Heart right ventricle (tissue), 16 donors: ENCODE measurements at regions not wholly inside any gene's neighbourhood (a gene's known extent, or its start where the extent isn't known, plus 50 kb on each side); places are given as distances from the start of the nearest gene placed in this dataset.

Source experiments
- ATAC-seq, 8 donors: fragments of 200-7000 bp; cut with Tn5 transposase; one replicate each; pipeline ENCODE4 v1.9.1; 2020; ENCODE audit warnings: mild to moderate bottlenecking in 8 of 8, moderate library complexity in 8 of 8, moderate number of reproducible peaks in 1 of 8
- DNase-seq, 2 donors: peaks; one replicate each; pipeline ENCODE4 v3.0.0-alpha.2; 2020
- H3K27ac ChIP-seq, 10 donors: fragments of 200-600 bp; sonication (generic) in 2 of 10; one replicate each; pipeline versions ENCODE4 v1.5.0 to v1.8.0; 2020 to 2022; ENCODE audit warnings: mild to moderate bottlenecking in 3 of 10
- H3K27me3 ChIP-seq, 7 donors: fragments of 200-600 bp; one replicate each; pipeline ENCODE4 v1.8.0; 2021 to 2022; ENCODE audit warnings: mild to moderate bottlenecking in 2 of 7
- H3K36me3 ChIP-seq, 9 donors: fragments of 200-600 bp; sonication (generic) in 1 of 9; one replicate each; pipeline versions ENCODE4 v1.5.0 to v1.8.0; 2020 to 2022; ENCODE audit warnings: mild to moderate bottlenecking in 2 of 9
- H3K4me1 ChIP-seq, 9 donors: fragments of 200-600 bp; sonication (generic) in 1 of 9; one replicate each; pipeline versions ENCODE4 v1.5.0 to v1.8.0; 2020 to 2022; ENCODE audit warnings: mild to moderate bottlenecking in 4 of 9
- H3K4me3 ChIP-seq, 10 donors: fragments of 200-600 bp; sonication (generic) in 2 of 10; one replicate each; pipeline versions ENCODE4 v1.5.0 to v1.8.0; 2020 to 2022; ENCODE audit warnings: mild to moderate bottlenecking in 7 of 10, moderate library complexity in 2 of 10
- H3K9me3 ChIP-seq, 11 donors: fragments of 200-600 bp in 10 of 11; sonication (generic) in 2 of 11; one replicate each; pipeline versions ENCODE4 v1.5.0 to v1.8.0; 2013 to 2022; ENCODE audit warnings: mild to moderate bottlenecking in 2 of 11, control low read depth in 1 of 11, moderate library complexity in 1 of 11
- CTCF ChIP-seq, 9 donors: fragments of 200-600 bp; sonication (generic) in 2 of 9; IDR thresholded peaks; one replicate each; pipeline versions ENCODE4 v1.5.0 to v1.8.0; 2021 to 2022; ENCODE audit warnings: antibody characterized with exemption in 9 of 9, mild to moderate bottlenecking in 5 of 9, moderate library complexity in 1 of 9
- WGBS, 2 donors: extraction: QIAGEN DNeasy Blood & Tissue Kit; methylation state at CpG; one replicate each; pipeline ENCODE4 v1.1.7; 2013; ENCODE audit warnings: inconsistent platforms in 1 of 2; 5-methylcytosine and 5-hydroxymethylcytosine counted together
- intact Hi-C, 10 donors: fragments of 100-400 bp; cut with DNase I; formaldehyde crosslinking; loops; one replicate each; pipeline versions ENCODE4 v1.11.1 to v1.14.2; 2022
- donor health status: Arrhythmogenic right ventricular cardiomyopathy.
- donor health status: ischemic (EF 13 %, LVEDD 7.1; RV severe dilation, severe dysfunction).
- donor health status: healthy with polysubstance abuse.
- donor health status: DM: no; HTN: yes; CAD: no.
- donor health status: DM: no; HTN: no; CAD: no.
- donor health status: ischemic (EF 25% LVEDD 6.9; RV normal size, moderate dysfunction).
- donor health status: ischemic (EF 25% LVEDD 5.7; RV mildly dilated, moderate dysfunction).
- donor health status: healthy.
- donor health status: DM: yes; HTN: yes; CAD: no.
- donor health status: Ischemic cardiomyopathy.
- donor health status: ischemic (EF 35%, LVEDD 5.7; RV mildly dilated, moderate dysfunction).
- donor health status: nonischemic (EF 11% LVEDD 7.7; RV severe dilation, severe dysfunction).
- donor health status: DM: yes; HTN: yes; CAD: no.
- donor health status: PGD.
- donor health status: ischemic (EF 29% LVEDD 5.4; RV normal size, mild dysfunction).
- donor health status: nonischemic (EF 23%, LVEDD 6.1; RV moderate dilation, normal function).

- DNase-seq (no peak), ATAC-seq (no peak)
- Histone ChIP-seq H3K36me3 (no peaks in the 10 kb centered on the region), H3K4me1 (no peaks in the 10 kb centered on the region), H3K27ac (no peak overlapping the region), H3K9me3 (peaks cover 0 to 11% (median 0%) of the 10 kb centered on the region in 11 donors), H3K27me3 (no peaks in the 10 kb centered on the region), H3K4me3 (no peak overlapping the region)
- intact Hi-C loops: no loop called here
- WGBS, 2 donors: 55 to 65% methylated on average over 4 of the region's 4 CpGs
- TF ChIP-seq CTCF (IDR thresholded peaks at IDR 0.05): no peak
Measured at GRCh38 chr3:162764051-162764807, 1267.6 kb downstream of the OTOL1 start.

GRCh38 chr3:162764808-162765071, 1268.1 kb downstream of the OTOL1 start:
- DNase-seq: no peak
- H3K36me3 ChIP-seq: no peaks in the 10 kb centered on the region
- H3K4me3 ChIP-seq: no peak overlapping the region
- intact Hi-C loops: no loop called here
- no peak for ATAC-seq
- no peaks in the 10 kb centered on the region for H3K4me1 ChIP-seq
- TF ChIP-seq CTCF (IDR thresholded peaks at IDR 0.05): no peak
- peaks cover 0 to 11% (median 0%) of the 10 kb centered on the region in 11 donors for H3K9me3 ChIP-seq
- no peaks in the 10 kb centered on the region for H3K27me3 ChIP-seq
- H3K27ac ChIP-seq: no peak overlapping the region

GRCh38 chr3:162765524-162765923, 1268.9 kb downstream of the OTOL1 start:
- WGBS, 2 donors: 90% methylated on average over 3 of the region's 3 CpGs
- TF ChIP-seq CTCF (IDR thresholded peaks at IDR 0.05): no peak

DNA sequence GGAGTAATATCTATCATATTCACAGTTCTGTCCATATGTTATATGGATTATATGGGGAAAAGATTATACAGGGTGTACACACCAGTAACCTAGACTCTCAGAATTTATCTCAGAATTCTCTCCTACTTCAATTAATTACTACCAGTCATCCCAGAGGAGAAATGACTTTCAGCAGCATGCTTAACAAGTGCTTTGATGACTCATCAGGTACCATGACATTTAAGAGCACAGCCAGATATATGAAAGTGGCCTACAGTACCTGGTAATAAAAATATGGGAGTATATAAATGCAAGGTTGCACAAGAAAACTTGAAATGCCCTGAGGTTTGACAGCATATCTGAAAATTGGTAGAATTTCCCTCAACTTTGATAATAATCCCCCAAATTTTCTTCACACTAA, 1273.0 kb downstream of the OTOL1 start:
- Histone ChIP-seq H3K36me3 (no peaks in the 10 kb centered on the region), H3K9me3 (peaks cover 0 to 11% (median 0%) of the 10 kb centered on the region in 11 donors), H3K4me3 (no peak overlapping the region), H3K27me3 (no peaks in the 10 kb centered on the region), H3K27ac (no peak overlapping the region), H3K4me1 (no peaks in the 10 kb centered on the region)
- ATAC-seq (no peak), DNase-seq (no peak)
- intact Hi-C loops: no loop called here
- no peak for TF ChIP-seq CTCF (IDR thresholded peaks at IDR 0.05)

More at GRCh38 chr3:162765524-162765923, 1268.9 kb downstream of the OTOL1 start:
- no peak for ATAC-seq
- H3K27ac ChIP-seq: no peak overlapping the region
- intact Hi-C loops: no loop called here
- H3K4me3 ChIP-seq: no peak overlapping the region
- no peaks in the 10 kb centered on the region for H3K27me3 ChIP-seq
- DNase-seq: no peak
- H3K36me3 ChIP-seq: no peaks in the 10 kb centered on the region
- H3K9me3 ChIP-seq: peaks cover 0 to 11% (median 0%) of the 10 kb centered on the region in 11 donors
- H3K4me1 ChIP-seq: no peaks in the 10 kb centered on the region
